Activated naive CD4-positive, alpha-beta T cell treated with anti-CD3 and anti-CD28 coated beads, Interleukin-2, amount 50 U/mL, for 72 hours (primary cell): ENCODE measurements at regions not wholly inside any gene's neighbourhood (a gene's known extent, or its start where the extent isn't known, plus 50 kb on each side); places are given as distances from the start of the nearest gene placed in this dataset.

ENCODE experiments used
- ATAC-seq, 2 donors: fragments of 150-1000 bp; cut with Tn5 transposase; 2 replicates each; pipeline ENCODE4 v1.10.0; 2021; ENCODE audit warnings: mild to moderate bottlenecking in 2 of 2, moderate library complexity in 2 of 2
- DNase-seq, 2 donors: peaks; one replicate each; pipeline ENCODE4 v3.0.0; 2021 to 2022; ENCODE audit warnings: low spot score in 2 of 2
- H3K27ac Mint-ChIP-seq, 2 donors: one replicate each; pipeline ENCODE4 v1.8.0; 2022; ENCODE audit warnings: mild to moderate bottlenecking in 2 of 2, mixed read lengths in 2 of 2
- H3K36me3 Mint-ChIP-seq, 2 donors: one replicate each; pipeline ENCODE4 v1.8.0; 2022; ENCODE audit warnings: mixed read lengths in 2 of 2
- H3K9me3 Mint-ChIP-seq, 2 donors: one replicate each; pipeline ENCODE4 v1.8.0; 2022; ENCODE audit warnings: mixed read lengths in 2 of 2

GRCh38 chr1:82840192-82840591, 1039.5 kb downstream of the ADGRL2 start:
- H3K9me3 Mint-ChIP-seq, result no peaks in the 10 kb centered on the region
- ATAC-seq, result no peak
- DNase-seq, result no peak
- no peak overlapping the region for H3K27ac Mint-ChIP-seq
- H3K36me3 Mint-ChIP-seq, result no peaks in the 10 kb centered on the region

- no peak for DNase-seq
- no peaks in the 10 kb centered on the region for H3K9me3 Mint-ChIP-seq
- H3K36me3 Mint-ChIP-seq, result no peaks in the 10 kb centered on the region
- ATAC-seq, result peak in 1 of 2 donors; percentile 41
- no peak overlapping the region for H3K27ac Mint-ChIP-seq
These were observed 1037.2 kb downstream of the ADGRL2 start for GRCh38 chr1:82837766-82838465.

GRCh38 chr1:82836973-82837680, 1036.4 kb downstream of the ADGRL2 start:
- ATAC-seq, result no peak
- H3K36me3 Mint-ChIP-seq, result no peaks in the 10 kb centered on the region
- DNase-seq, result no peak
- no peak overlapping the region for H3K27ac Mint-ChIP-seq
- H3K9me3 Mint-ChIP-seq, result no peaks in the 10 kb centered on the region

- Mint-ChIP-seq H3K9me3 (no peaks in the 10 kb centered on the region), H3K27ac (no peak overlapping the region), H3K36me3 (no peaks in the 10 kb centered on the region)
- ATAC-seq (no peak), DNase-seq (no peak)
These were observed 1035.7 kb downstream of the ADGRL2 start for GRCh38 chr1:82836213-82836972.

GRCh38 chr1:82830690-82831380, 1030.1 kb downstream of the ADGRL2 start:
- Mint-ChIP-seq H3K27ac (peak overlapping the region in 1 of 2 donors; percentile 8), H3K36me3 (no peaks in the 10 kb centered on the region), H3K9me3 (no peaks in the 10 kb centered on the region)
- peak; percentile 50 to 85 for ATAC-seq
- no peak for DNase-seq

GRCh38 chr1:82829527-82829926, 1028.8 kb downstream of the ADGRL2 start:
- Mint-ChIP-seq H3K27ac (no peak overlapping the region), H3K36me3 (no peaks in the 10 kb centered on the region), H3K9me3 (no peaks in the 10 kb centered on the region)
- DNase-seq (no peak), ATAC-seq (no peak)

- Mint-ChIP-seq H3K9me3 (no peaks in the 10 kb centered on the region), H3K36me3 (no peaks in the 10 kb centered on the region), H3K27ac (no peak overlapping the region)
- ATAC-seq, result no peak
- no peak for DNase-seq
These were observed 1023.1 kb downstream of the ADGRL2 start for GRCh38 chr1:82823876-82824275.

- DNase-seq, result no peak
- no peaks in the 10 kb centered on the region for H3K36me3 Mint-ChIP-seq
- no peak overlapping the region for H3K27ac Mint-ChIP-seq
- no peak for ATAC-seq
- H3K9me3 Mint-ChIP-seq, result no peaks in the 10 kb centered on the region
These were observed 1020.1 kb downstream of the ADGRL2 start for GRCh38 chr1:82820816-82821215.

- Mint-ChIP-seq H3K36me3 (no peaks in the 10 kb centered on the region), H3K9me3 (no peaks in the 10 kb centered on the region), H3K27ac (peak overlapping the region; percentile 32 to 38)
- DNase-seq (no peak), ATAC-seq (peak; percentile 68 to 82)
These were observed 1018.5 kb downstream of the ADGRL2 start for GRCh38 chr1:82819234-82819633.

- H3K9me3 Mint-ChIP-seq, result no peaks in the 10 kb centered on the region
- ATAC-seq (peak in 1 of 2 donors; percentile 24), DNase-seq (no peak)
- peak overlapping the region; percentile 5 to 32 for H3K27ac Mint-ChIP-seq
- H3K36me3 Mint-ChIP-seq, result no peaks in the 10 kb centered on the region
These were observed 1017.9 kb downstream of the ADGRL2 start for GRCh38 chr1:82818586-82818985.

GRCh38 chr1:82813386-82813785, 1012.7 kb downstream of the ADGRL2 start:
- ATAC-seq, result no peak
- Mint-ChIP-seq H3K36me3 (no peaks in the 10 kb centered on the region), H3K27ac (no peak overlapping the region), H3K9me3 (no peaks in the 10 kb centered on the region)
- no peak for DNase-seq

- no peak overlapping the region for H3K27ac Mint-ChIP-seq
- no peak for ATAC-seq
- H3K9me3 Mint-ChIP-seq, result no peaks in the 10 kb centered on the region
- no peak for DNase-seq
- no peaks in the 10 kb centered on the region for H3K36me3 Mint-ChIP-seq
These were observed 1009.9 kb downstream of the ADGRL2 start for GRCh38 chr1:82810601-82811000.

GRCh38 chr1:82807563-82807962, 1006.8 kb downstream of the ADGRL2 start:
- H3K27ac Mint-ChIP-seq, result no peak overlapping the region
- no peaks in the 10 kb centered on the region for H3K36me3 Mint-ChIP-seq
- ATAC-seq (no peak), DNase-seq (no peak)
- no peaks in the 10 kb centered on the region for H3K9me3 Mint-ChIP-seq

- H3K9me3 Mint-ChIP-seq, result no peaks in the 10 kb centered on the region
- no peak for ATAC-seq
These were observed 1005.4 kb downstream of the ADGRL2 start for GRCh38 chr1:82806133-82806532.

GRCh38 chr1:82801176-82801575, 1000.4 kb downstream of the ADGRL2 start:
- H3K9me3 Mint-ChIP-seq, result peaks cover 5 to 11% of the 10 kb centered on the region in 2 donors
- DNase-seq, result no peak
- no peak for ATAC-seq
- no peaks in the 10 kb centered on the region for H3K36me3 Mint-ChIP-seq
- H3K27ac Mint-ChIP-seq, result no peak overlapping the region

More at GRCh38 chr1:82806133-82806532, 1005.4 kb downstream of the ADGRL2 start:
- Mint-ChIP-seq H3K27ac (no peak overlapping the region), H3K36me3 (no peaks in the 10 kb centered on the region)
- no peak for DNase-seq

GRCh38 chr1:82800721-82801120, 1000.0 kb downstream of the ADGRL2 start:
- no peak for DNase-seq
- Mint-ChIP-seq H3K27ac (no peak overlapping the region), H3K9me3 (peaks cover 5 to 11% of the 10 kb centered on the region in 2 donors), H3K36me3 (no peaks in the 10 kb centered on the region)
- no peak for ATAC-seq

GRCh38 chr1:82799261-82799660, 998.5 kb downstream of the ADGRL2 start:
- ATAC-seq (no peak), DNase-seq (no peak)
- peaks cover 5 to 11% of the 10 kb centered on the region in 2 donors for H3K9me3 Mint-ChIP-seq
- H3K36me3 Mint-ChIP-seq, result no peaks in the 10 kb centered on the region
- H3K27ac Mint-ChIP-seq, result no peak overlapping the region
